Thyroid gland (tissue), 4 donors: ENCODE measurements at regions not wholly inside any gene's neighbourhood (a gene's known extent, or its start where the extent isn't known, plus 50 kb on each side); places are given as distances from the start of the nearest gene placed in this dataset.

ENCODE experiments used
- CTCF ChIP-seq, 6 experiments: fragments of 200-600 bp in 3 of 6; fragments of 450-650 bp in 3 of 6; sonication (generic) in 3 of 6; IDR thresholded peaks; one replicate each; pipeline ENCODE4 v1.5.1; 2016 to 2019; ENCODE audit warnings: antibody characterized with exemption in 6 of 6, mild to moderate bottlenecking in 2 of 6, inconsistent platforms in 1 of 6, moderate library complexity in 1 of 6
- POLR2A ChIP-seq, 2 donors: fragments of 450-650 bp; IDR thresholded peaks; one replicate each; pipeline ENCODE4 v1.6.1; 2017; ENCODE audit warnings: antibody characterized with exemption in 2 of 2, mild to moderate bottlenecking in 2 of 2, moderate library complexity in 1 of 2

- TF ChIP-seq CTCF (IDR thresholded peaks at IDR 0.05): no peak
- no peak for TF ChIP-seq POLR2A (IDR thresholded peaks at IDR 0.05)
Observed at GRCh38 chr12:91801048-91801447, 344.6 kb downstream of the BTG1 start.
